SK-N-SH treated with all-trans-retinoic acid at 6 μM for 48 hours (cell line): ENCODE measurements at regions not wholly inside any gene's neighbourhood (a gene's known extent, or its start where the extent isn't known, plus 50 kb on each side); places are given as distances from the start of the nearest gene placed in this dataset.

Experiments used
- ATAC-seq: fragments of 200-7000 bp; cut with Tn5 transposase; 3 replicates; pipeline ENCODE4 v1.9.1; 2020; ENCODE audit warnings: mild to moderate bottlenecking, moderate library complexity
- ARNTL ChIP-seq: fragments of 450-650 bp; formaldehyde crosslinking; IDR thresholded peaks from 2 replicates; pipeline ENCODE4 v1.5.0; 2020; ENCODE audit warnings: low read depth, mild to moderate bottlenecking, moderate library complexity, borderline replicate concordance
- BACH2 ChIP-seq: fragments of 250-450 bp; sonication (Bioruptor Pico); IDR thresholded peaks from 2 replicates; pipeline ENCODE4 v1.9.0; 2021; ENCODE audit warnings: mild to moderate bottlenecking, borderline replicate concordance
- CSDC2 ChIP-seq: fragments of 250-450 bp; sonication (Bioruptor Pico); IDR thresholded peaks from 2 replicates; pipeline ENCODE4 v1.5.0; 2020; ENCODE audit warnings: mild to moderate bottlenecking, moderate library complexity
- ESRRG ChIP-seq: fragments of 250-450 bp; sonication (Bioruptor Pico); IDR thresholded peaks from 2 replicates; pipeline ENCODE4 v1.6.1; 2021; ENCODE audit warnings: mild to moderate bottlenecking
- GLIS3 ChIP-seq: fragments of 250-450 bp; sonication (Bioruptor Pico); IDR thresholded peaks from 2 replicates; pipeline ENCODE4 v1.5.0; 2020; ENCODE audit warnings: mild to moderate bottlenecking, moderate library complexity
- ISL1 ChIP-seq: fragments of 250-450 bp; sonication (Bioruptor Pico); IDR thresholded peaks from 2 replicates; pipeline ENCODE4 v2.1.2; 2022; ENCODE audit warnings: mild to moderate bottlenecking, moderate library complexity
- OSR1 ChIP-seq: fragments of 250-450 bp; sonication (Bioruptor Pico); IDR thresholded peaks from 2 replicates; pipeline ENCODE4 v1.8.0; 2022; ENCODE audit warnings: moderate library complexity, mild to moderate bottlenecking, inconsistent platforms
- PATZ1 ChIP-seq: fragments of 250-450 bp; sonication (Bioruptor Pico); IDR thresholded peaks from 2 replicates; pipeline ENCODE4 v1.8.0; 2020; ENCODE audit warnings: mild to moderate bottlenecking, moderate library complexity, borderline replicate concordance
- PPARA ChIP-seq: fragments of 250-450 bp; sonication (Bioruptor Pico); IDR thresholded peaks from 2 replicates; pipeline ENCODE4 v1.5.0; 2020; ENCODE audit warnings: mild to moderate bottlenecking, borderline replicate concordance
- RARB ChIP-seq: fragments of 250-450 bp; sonication (Bioruptor Pico); IDR thresholded peaks from 2 replicates; pipeline ENCODE4 v1.8.0; 2021; ENCODE audit warnings: mild to moderate bottlenecking, moderate library complexity
- SNAI2 ChIP-seq: fragments of 250-450 bp; sonication (Bioruptor Pico); IDR thresholded peaks from 2 replicates; pipeline ENCODE4 v1.5.0; 2020; ENCODE audit warnings: mild to moderate bottlenecking, moderate library complexity
- TCF4 ChIP-seq: fragments of 250-450 bp; sonication (Bioruptor Pico); IDR thresholded peaks from 2 replicates; pipeline ENCODE4 v1.8.0; 2021; ENCODE audit warnings: mild to moderate bottlenecking, moderate library complexity, borderline replicate concordance
- TOX ChIP-seq: fragments of 250-450 bp; sonication (Bioruptor Pico); IDR thresholded peaks from 2 replicates; pipeline ENCODE4 v1.8.0; 2021; ENCODE audit warnings: mild to moderate bottlenecking, moderate library complexity, borderline replicate concordance
- ZC3H10 ChIP-seq: fragments of 250-450 bp; sonication (Bioruptor Pico); IDR thresholded peaks from 2 replicates; pipeline ENCODE4 v1.5.1; 2021; ENCODE audit warnings: mild to moderate bottlenecking, moderate library complexity
- ZFP3 ChIP-seq: fragments of 250-450 bp; sonication (Bioruptor Pico); IDR thresholded peaks from 2 replicates; pipeline ENCODE4 v1.5.0; 2020; ENCODE audit warnings: mild to moderate bottlenecking, moderate library complexity
- ZFP30 ChIP-seq: fragments of 450-650 bp; formaldehyde crosslinking; IDR thresholded peaks from 2 replicates; pipeline ENCODE4 v1.5.0; 2022; ENCODE audit warnings: mild to moderate bottlenecking, moderate library complexity
- ZNF565 ChIP-seq: fragments of 450-650 bp; formaldehyde crosslinking; conservative IDR thresholded peaks from 2 replicates; pipeline ENCODE4 v1.5.0; 2020; ENCODE audit warnings: low read depth, mild to moderate bottlenecking, moderate library complexity
- ZNF70 ChIP-seq: fragments of 450-650 bp; formaldehyde crosslinking; IDR thresholded peaks from 2 replicates; pipeline ENCODE4 v1.5.0; 2020; ENCODE audit warnings: mild to moderate bottlenecking, moderate library complexity
- ZNF8 ChIP-seq: fragments of 450-650 bp; formaldehyde crosslinking; IDR thresholded peaks from 2 replicates; pipeline ENCODE4 v1.5.0; 2020; ENCODE audit warnings: mild to moderate bottlenecking, moderate library complexity
- TF ChIP-seq, protein P1 (sequence below): fragments of 250-450 bp; sonication (Bioruptor Pico); IDR thresholded peaks from 2 replicates; pipeline ENCODE4 v1.5.1; 2020; ENCODE audit warnings: low read depth, mild to moderate bottlenecking, moderate library complexity
- TF ChIP-seq, protein P2 (sequence below): fragments of 250-450 bp; sonication (Bioruptor Pico); IDR thresholded peaks from 2 replicates; pipeline ENCODE4 v1.5.1; 2021; ENCODE audit warnings: mild to moderate bottlenecking, moderate library complexity
- TF ChIP-seq, protein P3 (sequence below): fragments of 250-450 bp; sonication (Bioruptor Pico); IDR thresholded peaks from 2 replicates; pipeline ENCODE4 v1.8.0; 2021; ENCODE audit warnings: low read depth, mild to moderate bottlenecking, moderate library complexity, borderline replicate concordance

DNA sequence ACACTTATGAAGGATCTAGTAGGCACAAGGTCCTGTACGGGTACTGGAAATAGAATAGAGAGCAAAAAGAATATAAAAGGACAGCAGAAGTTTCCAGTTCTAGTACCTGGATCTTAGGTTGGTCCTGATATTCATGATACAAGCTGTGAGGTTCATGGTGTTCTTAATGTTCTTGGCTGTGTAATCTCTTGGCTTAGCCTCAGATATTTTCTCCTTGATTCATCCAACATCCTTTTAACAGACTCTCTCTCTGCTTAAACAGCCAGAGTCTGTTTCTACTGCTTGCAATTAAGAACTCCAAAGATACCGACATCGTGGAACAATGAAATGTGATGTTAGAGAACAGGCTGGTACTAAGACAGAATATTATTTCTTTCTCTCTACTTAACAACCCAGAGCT lies 49.9 kb downstream of the CNTN3 start:
- ATAC-seq, result no peak
- TF ChIP-seq ZFP30 (CRISPR knock-in tag) (no peak), ZNF565 (no peak), RARB (CRISPR knock-in tag) (no peak), TCF4 (no peak), ZNF8 (CRISPR knock-in tag) (no peak), PPARA (CRISPR knock-in tag) (no peak), OSR1 (CRISPR knock-in tag) (no peak), TOX (no peak)
- TF ChIP-seq, protein P1, sequence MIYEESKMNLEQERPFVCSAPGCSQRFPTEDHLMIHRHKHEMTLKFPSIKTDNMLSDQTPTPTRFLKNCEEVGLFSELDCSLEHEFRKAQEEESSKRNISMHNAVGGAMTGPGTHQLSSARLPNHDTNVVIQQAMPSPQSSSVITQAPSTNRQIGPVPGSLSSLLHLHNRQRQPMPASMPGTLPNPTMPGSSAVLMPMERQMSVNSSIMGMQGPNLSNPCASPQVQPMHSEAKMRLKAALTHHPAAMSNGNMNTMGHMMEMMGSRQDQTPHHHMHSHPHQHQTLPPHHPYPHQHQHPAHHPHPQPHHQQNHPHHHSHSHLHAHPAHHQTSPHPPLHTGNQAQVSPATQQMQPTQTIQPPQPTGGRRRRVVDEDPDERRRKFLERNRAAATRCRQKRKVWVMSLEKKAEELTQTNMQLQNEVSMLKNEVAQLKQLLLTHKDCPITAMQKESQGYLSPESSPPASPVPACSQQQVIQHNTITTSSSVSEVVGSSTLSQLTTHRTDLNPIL (CRISPR knock-in tag), result no peak

DNA sequence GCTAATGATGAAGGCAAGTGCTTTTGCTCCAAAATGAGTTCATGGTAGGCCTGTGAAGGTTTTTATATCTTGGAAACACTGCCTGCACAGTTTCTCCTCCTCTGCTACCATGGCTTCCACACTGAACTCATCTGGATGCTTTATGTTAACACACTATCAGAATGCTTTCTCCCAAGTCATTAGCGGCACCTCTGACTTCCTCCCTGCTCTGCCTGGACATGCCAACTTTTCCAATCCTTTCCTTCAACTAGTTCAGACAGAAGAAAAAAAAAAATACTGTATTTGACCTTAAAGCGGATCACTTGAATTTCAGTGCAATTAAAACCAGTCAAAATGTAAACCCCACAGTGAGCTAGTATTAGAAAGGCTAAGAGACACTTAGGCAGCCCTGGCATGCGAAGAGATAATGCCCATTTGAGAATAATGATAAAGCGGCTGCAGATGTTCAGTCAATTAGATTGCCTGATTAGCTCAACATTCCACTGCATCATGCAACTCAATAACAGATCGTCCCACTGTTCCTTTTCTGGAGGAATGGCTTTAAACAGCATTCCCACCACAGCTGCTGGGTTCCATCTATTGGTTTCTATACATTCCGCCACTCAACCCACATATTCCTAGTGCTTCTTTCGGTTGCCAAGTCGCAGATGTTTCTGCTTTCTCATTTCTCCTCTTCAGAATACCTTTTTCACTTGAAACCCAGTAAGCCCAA lies 51.7 kb downstream of the CNTN3 start:
- TF ChIP-seq, protein P1 (CRISPR knock-in tag), result no peak
- TF ChIP-seq GLIS3 (CRISPR knock-in tag) (no peak), ZNF70 (no peak), ESRRG (no peak), ZFP30 (CRISPR knock-in tag) (no peak), ISL1 (CRISPR knock-in tag) (no peak), BACH2 (CRISPR knock-in tag) (no peak)
- TF ChIP-seq, protein P2, sequence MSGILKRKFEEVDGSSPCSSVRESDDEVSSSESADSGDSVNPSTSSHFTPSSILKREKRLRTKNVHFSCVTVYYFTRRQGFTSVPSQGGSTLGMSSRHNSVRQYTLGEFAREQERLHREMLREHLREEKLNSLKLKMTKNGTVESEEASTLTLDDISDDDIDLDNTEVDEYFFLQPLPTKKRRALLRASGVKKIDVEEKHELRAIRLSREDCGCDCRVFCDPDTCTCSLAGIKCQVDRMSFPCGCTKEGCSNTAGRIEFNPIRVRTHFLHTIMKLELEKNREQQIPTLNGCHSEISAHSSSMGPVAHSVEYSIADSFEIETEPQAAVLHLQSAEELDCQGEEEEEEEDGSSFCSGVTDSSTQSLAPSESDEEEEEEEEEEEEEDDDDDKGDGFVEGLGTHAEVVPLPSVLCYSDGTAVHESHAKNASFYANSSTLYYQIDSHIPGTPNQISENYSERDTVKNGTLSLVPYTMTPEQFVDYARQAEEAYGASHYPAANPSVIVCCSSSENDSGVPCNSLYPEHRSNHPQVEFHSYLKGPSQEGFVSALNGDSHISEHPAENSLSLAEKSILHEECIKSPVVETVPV, result no peak
- TF ChIP-seq, all 23 proteins: peak for 0
- ATAC-seq, result no peak

GRCh38 chr3:74561881-74562280 lies 52.6 kb downstream of the CNTN3 start:
- ATAC-seq, result no peak
- TF ChIP-seq ARNTL (CRISPR knock-in tag), result no peak
- no peak for TF ChIP-seq ZNF8 (CRISPR knock-in tag)
- no peak for TF ChIP-seq PPARA (CRISPR knock-in tag)
- TF ChIP-seq, protein P3, sequence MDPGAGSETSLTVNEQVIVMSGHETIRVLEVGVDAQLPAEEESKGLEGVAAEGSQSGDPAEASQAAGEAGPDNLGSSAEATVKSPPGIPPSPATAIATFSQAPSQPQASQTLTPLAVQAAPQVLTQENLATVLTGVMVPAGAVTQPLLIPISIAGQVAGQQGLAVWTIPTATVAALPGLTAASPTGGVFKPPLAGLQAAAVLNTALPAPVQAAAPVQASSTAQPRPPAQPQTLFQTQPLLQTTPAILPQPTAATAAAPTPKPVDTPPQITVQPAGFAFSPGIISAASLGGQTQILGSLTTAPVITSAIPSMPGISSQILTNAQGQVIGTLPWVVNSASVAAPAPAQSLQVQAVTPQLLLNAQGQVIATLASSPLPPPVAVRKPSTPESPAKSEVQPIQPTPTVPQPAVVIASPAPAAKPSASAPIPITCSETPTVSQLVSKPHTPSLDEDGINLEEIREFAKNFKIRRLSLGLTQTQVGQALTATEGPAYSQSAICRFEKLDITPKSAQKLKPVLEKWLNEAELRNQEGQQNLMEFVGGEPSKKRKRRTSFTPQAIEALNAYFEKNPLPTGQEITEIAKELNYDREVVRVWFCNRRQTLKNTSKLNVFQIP (CRISPR knock-in tag), result no peak
- no peak for TF ChIP-seq GLIS3 (CRISPR knock-in tag)
- TF ChIP-seq ZC3H10 (CRISPR knock-in tag), result no peak
- no peak for TF ChIP-seq SNAI2 (CRISPR knock-in tag)
- TF ChIP-seq ESRRG, result no peak
- no peak for TF ChIP-seq OSR1 (CRISPR knock-in tag)
- no peak for TF ChIP-seq PATZ1 (CRISPR knock-in tag)
- TF ChIP-seq, protein P1 (CRISPR knock-in tag), result no peak
- TF ChIP-seq CSDC2 (CRISPR knock-in tag), result no peak
- no peak for TF ChIP-seq ZFP3 (CRISPR knock-in tag)
- no peak for TF ChIP-seq ZNF565
